ENCODE measurements at regions not wholly inside any gene's neighbourhood (a gene's known extent, or its start where the extent isn't known, plus 50 kb on each side); places are given as distances from the start of the nearest gene placed in this dataset.

- Histone ChIP-seq H3K27me3 (ENCODE audit: control insufficient read depth, insufficient read depth, low read length) (no peaks in the 10 kb centered on the region), H3K9ac (ENCODE audit: low read length) (no peak overlapping the region), H3K9me3 (ENCODE audit: control insufficient read depth, low read length) (no peaks in the 10 kb centered on the region), H3K4me1 (ENCODE audit: control insufficient read depth, insufficient read depth, low read length) (no peaks in the 10 kb centered on the region), H3K36me3 (ENCODE audit: control insufficient read depth, insufficient read depth, low read length) (no peaks in the 10 kb centered on the region), H3K4me3 (ENCODE audit: low read length) (no peak overlapping the region)
Observed at GRCh38 chr13:99722931-99723330, 221.7 kb downstream of the TM9SF2 start.

- H3K4me1 ChIP-seq (ENCODE audit: control insufficient read depth, insufficient read depth, low read length), result no peaks in the 10 kb centered on the region
- H3K4me3 ChIP-seq (ENCODE audit: low read length), result no peak overlapping the region
- no peak overlapping the region for H3K9ac ChIP-seq (ENCODE audit: low read length)
- H3K27me3 ChIP-seq (ENCODE audit: control insufficient read depth, insufficient read depth, low read length), result no peaks in the 10 kb centered on the region
- no peaks in the 10 kb centered on the region for H3K36me3 ChIP-seq (ENCODE audit: control insufficient read depth, insufficient read depth, low read length)
- H3K9me3 ChIP-seq (ENCODE audit: control insufficient read depth, low read length), result no peaks in the 10 kb centered on the region
Observed at GRCh38 chr13:99722338-99722818, 221.1 kb downstream of the TM9SF2 start.

GRCh38 chr13:99721606-99722337 lies 220.5 kb downstream of the TM9SF2 start:
- Histone ChIP-seq H3K36me3 (ENCODE audit: control insufficient read depth, insufficient read depth, low read length) (no peaks in the 10 kb centered on the region), H3K27me3 (ENCODE audit: control insufficient read depth, insufficient read depth, low read length) (no peaks in the 10 kb centered on the region), H3K9ac (ENCODE audit: low read length) (no peak overlapping the region), H3K4me1 (ENCODE audit: control insufficient read depth, insufficient read depth, low read length) (no peaks in the 10 kb centered on the region), H3K9me3 (ENCODE audit: control insufficient read depth, low read length) (no peaks in the 10 kb centered on the region), H3K4me3 (ENCODE audit: low read length) (no peak overlapping the region)

GRCh38 chr13:99717959-99718674 lies 216.8 kb downstream of the TM9SF2 start:
- Histone ChIP-seq H3K9me3 (ENCODE audit: control insufficient read depth, low read length) (no peaks in the 10 kb centered on the region), H3K36me3 (ENCODE audit: control insufficient read depth, insufficient read depth, low read length) (no peaks in the 10 kb centered on the region), H3K4me3 (ENCODE audit: low read length) (no peak overlapping the region), H3K27me3 (ENCODE audit: control insufficient read depth, insufficient read depth, low read length) (no peaks in the 10 kb centered on the region), H3K9ac (ENCODE audit: low read length) (no peak overlapping the region), H3K4me1 (ENCODE audit: control insufficient read depth, insufficient read depth, low read length) (no peaks in the 10 kb centered on the region)

- H3K9ac ChIP-seq (ENCODE audit: low read length), result no peak overlapping the region
- H3K27me3 ChIP-seq (ENCODE audit: control insufficient read depth, insufficient read depth, low read length), result no peaks in the 10 kb centered on the region
- no peaks in the 10 kb centered on the region for H3K4me1 ChIP-seq (ENCODE audit: control insufficient read depth, insufficient read depth, low read length)
- H3K36me3 ChIP-seq (ENCODE audit: control insufficient read depth, insufficient read depth, low read length), result no peaks in the 10 kb centered on the region
- no peak overlapping the region for H3K4me3 ChIP-seq (ENCODE audit: low read length)
- H3K9me3 ChIP-seq (ENCODE audit: control insufficient read depth, low read length), result no peaks in the 10 kb centered on the region
Observed at GRCh38 chr13:99709134-99709533, 207.9 kb downstream of the TM9SF2 start.

- Histone ChIP-seq H3K36me3 (ENCODE audit: control insufficient read depth, insufficient read depth, low read length) (no peaks in the 10 kb centered on the region), H3K9ac (ENCODE audit: low read length) (no peak overlapping the region), H3K27me3 (ENCODE audit: control insufficient read depth, insufficient read depth, low read length) (no peaks in the 10 kb centered on the region), H3K4me3 (ENCODE audit: low read length) (no peak overlapping the region), H3K4me1 (ENCODE audit: control insufficient read depth, insufficient read depth, low read length) (no peaks in the 10 kb centered on the region), H3K9me3 (ENCODE audit: control insufficient read depth, low read length) (no peaks in the 10 kb centered on the region)
Observed at GRCh38 chr13:99704390-99704789, 203.1 kb downstream of the TM9SF2 start.

GRCh38 chr13:99703908-99704307 lies 202.6 kb downstream of the TM9SF2 start:
- no peaks in the 10 kb centered on the region for H3K4me1 ChIP-seq (ENCODE audit: control insufficient read depth, insufficient read depth, low read length)
- H3K9me3 ChIP-seq (ENCODE audit: control insufficient read depth, low read length), result no peaks in the 10 kb centered on the region
- H3K4me3 ChIP-seq (ENCODE audit: low read length), result no peak overlapping the region
- no peaks in the 10 kb centered on the region for H3K36me3 ChIP-seq (ENCODE audit: control insufficient read depth, insufficient read depth, low read length)
- no peaks in the 10 kb centered on the region for H3K27me3 ChIP-seq (ENCODE audit: control insufficient read depth, insufficient read depth, low read length)
- H3K9ac ChIP-seq (ENCODE audit: low read length), result no peak overlapping the region

- Histone ChIP-seq H3K27me3 (ENCODE audit: control insufficient read depth, insufficient read depth, low read length) (no peaks in the 10 kb centered on the region), H3K9ac (ENCODE audit: low read length) (no peak overlapping the region), H3K36me3 (ENCODE audit: control insufficient read depth, insufficient read depth, low read length) (no peaks in the 10 kb centered on the region), H3K4me3 (ENCODE audit: low read length) (no peak overlapping the region), H3K4me1 (ENCODE audit: control insufficient read depth, insufficient read depth, low read length) (no peaks in the 10 kb centered on the region), H3K9me3 (ENCODE audit: control insufficient read depth, low read length) (no peaks in the 10 kb centered on the region)
Observed at GRCh38 chr13:99702687-99703319, 201.5 kb downstream of the TM9SF2 start.

GRCh38 chr13:99700468-99700867 lies 199.2 kb downstream of the TM9SF2 start:
- H3K4me3 ChIP-seq (ENCODE audit: low read length), result no peak overlapping the region
- no peaks in the 10 kb centered on the region for H3K4me1 ChIP-seq (ENCODE audit: control insufficient read depth, insufficient read depth, low read length)
- no peak overlapping the region for H3K9ac ChIP-seq (ENCODE audit: low read length)

GRCh38 chr13:99698816-99699099 lies 197.5 kb downstream of the TM9SF2 start:
- Histone ChIP-seq H3K9ac (ENCODE audit: low read length) (no peak overlapping the region), H3K4me1 (ENCODE audit: control insufficient read depth, insufficient read depth, low read length) (no peaks in the 10 kb centered on the region), H3K9me3 (ENCODE audit: control insufficient read depth, low read length) (no peaks in the 10 kb centered on the region), H3K27me3 (ENCODE audit: control insufficient read depth, insufficient read depth, low read length) (no peaks in the 10 kb centered on the region), H3K36me3 (ENCODE audit: control insufficient read depth, insufficient read depth, low read length) (no peaks in the 10 kb centered on the region), H3K4me3 (ENCODE audit: low read length) (no peak overlapping the region)

More at GRCh38 chr13:99700468-99700867, 199.2 kb downstream of the TM9SF2 start:
- Histone ChIP-seq H3K36me3 (ENCODE audit: control insufficient read depth, insufficient read depth, low read length) (no peaks in the 10 kb centered on the region), H3K27me3 (ENCODE audit: control insufficient read depth, insufficient read depth, low read length) (no peaks in the 10 kb centered on the region), H3K9me3 (ENCODE audit: control insufficient read depth, low read length) (no peaks in the 10 kb centered on the region)

- H3K9me3 ChIP-seq (ENCODE audit: control insufficient read depth, low read length), result no peaks in the 10 kb centered on the region
- no peaks in the 10 kb centered on the region for H3K36me3 ChIP-seq (ENCODE audit: control insufficient read depth, insufficient read depth, low read length)
- no peak overlapping the region for H3K4me3 ChIP-seq (ENCODE audit: low read length)
- no peaks in the 10 kb centered on the region for H3K27me3 ChIP-seq (ENCODE audit: control insufficient read depth, insufficient read depth, low read length)
- no peaks in the 10 kb centered on the region for H3K4me1 ChIP-seq (ENCODE audit: control insufficient read depth, insufficient read depth, low read length)
- no peak overlapping the region for H3K9ac ChIP-seq (ENCODE audit: low read length)
Observed at GRCh38 chr13:99698010-99698815, 196.9 kb downstream of the TM9SF2 start.

GRCh38 chr13:99695857-99696256 lies 194.6 kb downstream of the TM9SF2 start:
- H3K36me3 ChIP-seq (ENCODE audit: control insufficient read depth, insufficient read depth, low read length), result no peaks in the 10 kb centered on the region
- H3K4me1 ChIP-seq (ENCODE audit: control insufficient read depth, insufficient read depth, low read length), result no peaks in the 10 kb centered on the region
- H3K4me3 ChIP-seq (ENCODE audit: low read length), result no peak overlapping the region
- H3K9ac ChIP-seq (ENCODE audit: low read length), result no peak overlapping the region
- no peaks in the 10 kb centered on the region for H3K9me3 ChIP-seq (ENCODE audit: control insufficient read depth, low read length)
- no peaks in the 10 kb centered on the region for H3K27me3 ChIP-seq (ENCODE audit: control insufficient read depth, insufficient read depth, low read length)

Data from mucosa of stomach (tissue), 1 donor.